Myocyte (in vitro differentiated cells): ENCODE measurements at regions not wholly inside any gene's neighbourhood (a gene's known extent, or its start where the extent isn't known, plus 50 kb on each side); places are given as distances from the start of the nearest gene placed in this dataset.
"Not testable (repeated sequence)": the region's sequence is repeated elsewhere in the genome, so short reads cannot be mapped to it uniquely, and the experiment has no call there.

Source experiments
- DNase-seq: peaks from one replicate; pipeline ENCODE4 v3.0.0-alpha.2; 2012; ENCODE audit warnings: low read depth

- no peak for DNase-seq
Observed at GRCh38 chrX:148265829-148266228, 234.6 kb upstream of the AFF2 start.

GRCh38 chrX:148268673-148269072 lies 231.7 kb upstream of the AFF2 start:
- DNase-seq, result no peak

GRCh38 chrX:148269513-148269912 lies 230.9 kb upstream of the AFF2 start:
- no peak for DNase-seq

GRCh38 chrX:148270499-148270898 lies 229.9 kb upstream of the AFF2 start:
- no peak for DNase-seq

- no peak for DNase-seq
Observed at GRCh38 chrX:148271263-148271662, 229.2 kb upstream of the AFF2 start.

GRCh38 chrX:148281920-148282319 lies 218.5 kb upstream of the AFF2 start:
- no peak for DNase-seq

GRCh38 chrX:148282504-148282903 lies 217.9 kb upstream of the AFF2 start:
- DNase-seq, result no peak

GRCh38 chrX:148284056-148284455 lies 216.4 kb upstream of the AFF2 start:
- DNase-seq, result no peak

GRCh38 chrX:148284821-148285220 lies 215.6 kb upstream of the AFF2 start:
- DNase-seq, result no peak

GRCh38 chrX:148288451-148288850 lies 212.0 kb upstream of the AFF2 start:
- DNase-seq, result no peak

GRCh38 chrX:148290041-148290440 lies 210.4 kb upstream of the AFF2 start:
- DNase-seq, result no peak

- no peak for DNase-seq
Observed at GRCh38 chrX:148290931-148291330, 209.5 kb upstream of the AFF2 start.

GRCh38 chrX:148298737-148299136 lies 201.7 kb upstream of the AFF2 start:
- peak; percentile 13 for DNase-seq

- not testable (repeated sequence) for DNase-seq
Observed at GRCh38 chrX:148305214-148305613, 195.2 kb upstream of the AFF2 start.

- no peak for DNase-seq
Observed at GRCh38 chrX:148309413-148309812, 191.0 kb upstream of the AFF2 start.

- DNase-seq, result no peak
Observed at GRCh38 chrX:148310426-148311165, 189.8 kb upstream of the AFF2 start.

GRCh38 chrX:148311544-148311943 lies 188.9 kb upstream of the AFF2 start:
- no peak for DNase-seq

- no peak for DNase-seq
Observed at GRCh38 chrX:148314876-148315275, 185.5 kb upstream of the AFF2 start.

- no peak for DNase-seq
Observed at GRCh38 chrX:148316446-148316845, 184.0 kb upstream of the AFF2 start.

- no peak for DNase-seq
Observed at GRCh38 chrX:148322906-148323305, 177.5 kb upstream of the AFF2 start.

- DNase-seq, result no peak
Observed at GRCh38 chrX:148333989-148334388, 166.4 kb upstream of the AFF2 start.

GRCh38 chrX:148337873-148338272 lies 162.5 kb upstream of the AFF2 start:
- DNase-seq, result peak; percentile 22

- DNase-seq, result no peak
Observed at GRCh38 chrX:148354916-148355315, 145.5 kb upstream of the AFF2 start.

- DNase-seq, result no peak
Observed at GRCh38 chrX:148361641-148362040, 138.8 kb upstream of the AFF2 start.
